ENCODE measurements at regions not wholly inside any gene's neighbourhood (a gene's known extent, or its start where the extent isn't known, plus 50 kb on each side); places are given as distances from the start of the nearest gene placed in this dataset.
"Not testable (repeated sequence)": the region's sequence is repeated elsewhere in the genome, so short reads cannot be mapped to it uniquely, and the experiment has no call there.

GRCh38 chr18:28425886-28426285 lies 249.0 kb upstream of the CDH2 start:
- Histone ChIP-seq H3K36me3 (no peaks in the 10 kb centered on the region), H3K27ac (no peak overlapping the region), H3K9me3 (peaks cover 0 to 23% (median 0%) of the 10 kb centered on the region in 12 donors), H3K4me3 (no peak overlapping the region), H3K4me1 (no peaks in the 10 kb centered on the region), H3K27me3 (no peaks in the 10 kb centered on the region)
- TF ChIP-seq POLR2A (IDR thresholded peaks at IDR 0.05) (no peak), CTCF (IDR thresholded peaks at IDR 0.05) (no peak)
- DNase-seq (no peak), ATAC-seq (no peak)
- intact Hi-C loops (cut with DNase I): no loop called here
- WGBS, 4 donors: 87 to 89% (median 88%) methylated on average over 5 of the region's 5 CpGs

- Histone ChIP-seq H3K4me1 (no peaks in the 10 kb centered on the region), H3K27me3 (no peaks in the 10 kb centered on the region), H3K9me3 (peaks cover 0 to 15% (median 0%) of the 10 kb centered on the region in 12 donors), H3K27ac (no peak overlapping the region), H3K36me3 (no peaks in the 10 kb centered on the region), H3K4me3 (no peak overlapping the region)
- WGBS, 4 donors: 74 to 88% (median 83%) methylated on average over 2 of the region's 2 CpGs
- ATAC-seq: no peak
- no peak for DNase-seq
- TF ChIP-seq POLR2A (IDR thresholded peaks at IDR 0.05): no peak
- no peak for TF ChIP-seq CTCF (IDR thresholded peaks at IDR 0.05)
- intact Hi-C loops (cut with DNase I): no loop called here
Measured at GRCh38 chr18:28422577-28422976, 245.6 kb upstream of the CDH2 start.

- H3K27me3 ChIP-seq; DNase-seq; H3K4me1 ChIP-seq; intact Hi-C loops (cut with DNase I); H3K27ac ChIP-seq; ATAC-seq; H3K36me3 ChIP-seq; H3K4me3 ChIP-seq: not testable (repeated sequence)
- peaks cover 0 to 15% (median 0%) of the 10 kb centered on the region in 12 donors for H3K9me3 ChIP-seq
- 87 to 100% (median 89%) methylated on average over 1 to 17 of the region's 17 CpGs; no CpG with 5 or more reads in 1 of the 4 donors for WGBS, 4 donors
Measured at GRCh38 chr18:28421950-28422349, 245.0 kb upstream of the CDH2 start.

GRCh38 chr18:28412521-28412920 lies 235.6 kb upstream of the CDH2 start:
- intact Hi-C loops (cut with DNase I): no loop called here
- no peak for TF ChIP-seq CTCF (IDR thresholded peaks at IDR 0.05)
- no peak for TF ChIP-seq POLR2A (IDR thresholded peaks at IDR 0.05)

GRCh38 chr18:28411806-28412205 lies 234.9 kb upstream of the CDH2 start:
- Histone ChIP-seq H3K9me3 (no peaks in the 10 kb centered on the region), H3K4me1 (peaks cover 0 to 4% (median 0%) of the 10 kb centered on the region in 12 donors), H3K27me3 (no peaks in the 10 kb centered on the region), H3K4me3 (no peak overlapping the region), H3K27ac (no peak overlapping the region), H3K36me3 (no peaks in the 10 kb centered on the region)
- ATAC-seq: peak; percentile 87 to 99 (median 96)
- peak in 4 of 5 donors; percentile 45 to 75 (median 56) for DNase-seq
- intact Hi-C loops (cut with DNase I): no loop called here
- TF ChIP-seq POLR2A (IDR thresholded peaks at IDR 0.05): no peak
- TF ChIP-seq CTCF (IDR thresholded peaks at IDR 0.05): no peak
- 15 to 38% (median 33%) methylated on average over 2 of the region's 2 CpGs for WGBS, 4 donors

More at GRCh38 chr18:28412521-28412920, 235.6 kb upstream of the CDH2 start:
- Histone ChIP-seq H3K9me3 (no peaks in the 10 kb centered on the region), H3K4me3 (no peak overlapping the region), H3K36me3 (no peaks in the 10 kb centered on the region), H3K27ac (no peak overlapping the region), H3K4me1 (peaks cover 0 to 4% (median 0%) of the 10 kb centered on the region in 12 donors), H3K27me3 (no peaks in the 10 kb centered on the region)
- WGBS, 4 donors: 77 to 93% (median 89%) methylated on average over 3 of the region's 3 CpGs
- ATAC-seq (no peak), DNase-seq (no peak)

Measured in heart left ventricle (tissue), 16 donors.